DND-41 (cell line): ENCODE measurements at regions not wholly inside any gene's neighbourhood (a gene's known extent, or its start where the extent isn't known, plus 50 kb on each side); places are given as distances from the start of the nearest gene placed in this dataset.

ENCODE experiments used
- CTCF ChIP-seq: IDR thresholded peaks from 2 replicates; pipeline ENCODE4 v1.5.1; 2012; ENCODE audit warnings: borderline replicate concordance, low read length, moderate library complexity, mild to moderate bottlenecking; ENCODE audit not compliant: poor library complexity, severe bottlenecking; ENCODE audit errors: extremely low read depth
- EZH2 ChIP-seq: IDR thresholded peaks from 3 replicates; pipeline ENCODE4 v1.6.1; 2012; ENCODE audit warnings: borderline replicate concordance, low read depth, mild to moderate bottlenecking, moderate library complexity, low read length, inconsistent platforms; ENCODE audit not compliant: severe bottlenecking

DNA sequence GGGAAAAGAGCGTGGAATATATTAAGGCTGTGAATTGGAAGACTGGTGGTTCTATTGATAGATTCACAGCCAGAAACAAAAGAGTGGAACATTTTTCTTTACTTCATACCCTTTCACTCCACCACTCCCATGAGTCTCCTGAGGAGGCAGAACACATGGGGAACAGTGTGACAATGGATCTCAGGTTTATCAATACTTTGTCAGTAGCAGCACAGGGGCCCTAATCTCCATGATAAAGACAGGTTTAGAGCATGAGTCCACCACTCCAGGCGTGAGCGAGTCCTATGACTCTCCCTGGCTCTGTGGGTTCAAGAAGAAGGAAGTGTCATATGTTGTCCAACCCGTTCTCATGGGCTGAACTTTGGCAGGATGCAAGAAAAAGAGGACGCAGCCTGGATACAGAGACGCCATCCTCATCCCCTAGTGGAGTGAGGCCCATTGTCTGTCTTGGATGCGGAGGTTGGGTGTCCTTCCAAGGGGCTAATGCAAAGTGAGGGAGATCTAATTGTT is 361.2 kb downstream of the TMEM114 start:
- TF ChIP-seq CTCF, result no peak
- TF ChIP-seq EZH2, result no peak
